ENCODE measurements at regions not wholly inside any gene's neighbourhood (a gene's known extent, or its start where the extent isn't known, plus 50 kb on each side); places are given as distances from the start of the nearest gene placed in this dataset.

DNA sequence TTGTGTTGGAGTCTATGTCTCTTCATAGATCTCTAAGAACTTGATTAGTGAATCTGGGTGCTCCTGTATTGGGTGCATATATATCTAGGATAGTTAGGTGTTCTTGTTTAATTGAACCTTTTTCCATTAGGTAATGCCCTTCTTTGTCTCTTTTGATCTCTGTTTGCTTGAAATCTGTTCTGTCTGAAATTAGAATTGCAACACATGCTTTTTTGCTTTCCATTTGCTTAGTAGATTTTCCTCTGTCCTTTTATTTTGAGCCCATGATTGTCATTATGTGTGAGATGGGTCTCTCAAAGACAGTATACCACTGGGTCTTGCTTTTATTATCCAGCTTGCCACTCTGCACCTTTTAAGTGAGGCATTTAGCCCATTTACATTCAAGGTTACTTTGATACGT, 79.1 kb upstream of the APOOL start:
- TF ChIP-seq, protein P1, sequence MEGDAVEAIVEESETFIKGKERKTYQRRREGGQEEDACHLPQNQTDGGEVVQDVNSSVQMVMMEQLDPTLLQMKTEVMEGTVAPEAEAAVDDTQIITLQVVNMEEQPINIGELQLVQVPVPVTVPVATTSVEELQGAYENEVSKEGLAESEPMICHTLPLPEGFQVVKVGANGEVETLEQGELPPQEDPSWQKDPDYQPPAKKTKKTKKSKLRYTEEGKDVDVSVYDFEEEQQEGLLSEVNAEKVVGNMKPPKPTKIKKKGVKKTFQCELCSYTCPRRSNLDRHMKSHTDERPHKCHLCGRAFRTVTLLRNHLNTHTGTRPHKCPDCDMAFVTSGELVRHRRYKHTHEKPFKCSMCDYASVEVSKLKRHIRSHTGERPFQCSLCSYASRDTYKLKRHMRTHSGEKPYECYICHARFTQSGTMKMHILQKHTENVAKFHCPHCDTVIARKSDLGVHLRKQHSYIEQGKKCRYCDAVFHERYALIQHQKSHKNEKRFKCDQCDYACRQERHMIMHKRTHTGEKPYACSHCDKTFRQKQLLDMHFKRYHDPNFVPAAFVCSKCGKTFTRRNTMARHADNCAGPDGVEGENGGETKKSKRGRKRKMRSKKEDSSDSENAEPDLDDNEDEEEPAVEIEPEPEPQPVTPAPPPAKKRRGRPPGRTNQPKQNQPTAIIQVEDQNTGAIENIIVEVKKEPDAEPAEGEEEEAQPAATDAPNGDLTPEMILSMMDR (IDR thresholded peaks at IDR 0.05), result no peak
- TF ChIP-seq POLR2A (IDR thresholded peaks at IDR 0.05), result no peak
- H3K4me3 ChIP-seq, result no peak overlapping the region
- no peaks in the 10 kb centered on the region for H3K36me3 ChIP-seq (ENCODE audit: low read depth, missing control alignments)
- 100% methylated on average over 1 of the region's 1 CpG for WGBS, 2 donors
- no peak overlapping the region for H3K27ac ChIP-seq
- intact Hi-C loops (cut with DNase I; ENCODE audit: low total_unique reads), result no loop called here
- DNase-seq, result no peak
- H3K27me3 ChIP-seq, result no peaks in the 10 kb centered on the region
- H3K9me3 ChIP-seq, result no peaks in the 10 kb centered on the region
- H3K4me1 ChIP-seq, result no peaks in the 10 kb centered on the region

DNA sequence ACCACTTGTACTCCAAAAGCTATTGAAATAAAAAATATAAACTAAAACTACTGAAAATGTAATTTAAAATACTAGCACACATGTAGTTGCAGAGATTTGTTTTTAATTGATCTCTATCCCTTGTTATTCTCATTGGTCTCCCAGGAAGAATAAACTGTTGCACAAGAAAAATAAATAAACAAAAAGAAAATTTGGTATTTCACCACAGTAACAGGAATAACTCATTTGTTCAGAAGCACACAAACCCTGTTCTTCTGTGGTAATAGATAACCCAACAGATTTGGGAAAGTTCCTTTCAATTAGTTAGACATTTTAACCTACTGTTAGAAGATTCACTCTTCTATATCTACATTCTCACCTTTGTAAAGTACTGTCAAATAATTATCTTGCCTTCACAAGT, 70.9 kb upstream of the APOOL start:
- Histone ChIP-seq H3K4me1 (no peaks in the 10 kb centered on the region), H3K9me3 (no peaks in the 10 kb centered on the region), H3K27ac (no peak overlapping the region), H3K4me3 (no peak overlapping the region), H3K27me3 (no peaks in the 10 kb centered on the region), H3K36me3 (ENCODE audit: low read depth, missing control alignments) (no peaks in the 10 kb centered on the region)
- intact Hi-C loops (cut with DNase I; ENCODE audit: low total_unique reads), result no loop called here
- DNase-seq, result no peak
- TF ChIP-seq POLR2A (IDR thresholded peaks at IDR 0.05), result no peak
- TF ChIP-seq, protein P1 (IDR thresholded peaks at IDR 0.05), result no peak

DNA sequence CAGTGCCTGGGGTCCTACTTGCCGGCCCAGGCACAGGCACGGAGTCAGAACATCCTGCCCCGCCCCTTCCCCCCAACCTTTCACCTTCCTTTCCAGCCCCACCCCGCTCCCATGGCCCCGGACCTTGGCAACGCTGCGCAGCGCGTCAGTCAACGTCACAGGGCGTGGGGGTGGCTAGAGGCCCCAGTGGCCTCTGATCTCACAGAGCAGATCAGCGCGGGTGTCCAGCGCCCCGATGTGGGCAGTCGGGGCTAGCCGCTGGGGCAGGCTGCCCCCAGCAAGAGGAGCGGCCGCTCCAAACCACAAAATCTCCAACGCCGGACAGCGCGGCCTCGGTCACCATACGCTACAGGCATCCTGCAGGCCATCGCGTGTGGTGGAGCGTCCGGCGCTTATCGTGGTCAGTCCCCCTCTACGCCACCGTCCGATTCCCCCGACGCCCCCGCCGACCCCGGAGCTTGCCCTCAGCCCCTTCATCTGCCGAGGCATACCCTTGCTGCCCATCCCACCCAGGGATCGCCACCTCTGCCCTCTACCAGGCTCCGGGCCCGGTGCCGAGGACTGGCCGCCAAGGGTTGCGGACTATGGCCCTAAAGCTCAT, 69.6 kb upstream of the APOOL start:
- peak; percentile 17 for DNase-seq
- WGBS, 2 donors, result 20 to 81% methylated on average over 1 to 28 of the region's 46 CpGs
- H3K4me3 ChIP-seq, result peak overlapping the region; percentile 9 to 23
- H3K27ac ChIP-seq, result no peak overlapping the region
- TF ChIP-seq POLR2A (IDR thresholded peaks at IDR 0.05), result no peak
- TF ChIP-seq, protein P1 (IDR thresholded peaks at IDR 0.05), result no peak
- no peaks in the 10 kb centered on the region for H3K4me1 ChIP-seq
- H3K9me3 ChIP-seq, result no peaks in the 10 kb centered on the region
- H3K27me3 ChIP-seq, result no peaks in the 10 kb centered on the region
- intact Hi-C loops (cut with DNase I; ENCODE audit: low total_unique reads), result no loop called here
- H3K36me3 ChIP-seq (ENCODE audit: low read depth, missing control alignments), result no peaks in the 10 kb centered on the region
